HG03457 (cell line): ENCODE measurements at regions not wholly inside any gene's neighbourhood (a gene's known extent, or its start where the extent isn't known, plus 50 kb on each side); places are given as distances from the start of the nearest gene placed in this dataset.

Experiments
- ATAC-seq: cut with Tn5 transposase; IDR thresholded peaks from one replicate; pipeline ENCODE4 v1.9.1; 2021; ENCODE audit warnings: moderate number of reproducible peaks; ENCODE audit not compliant: unreplicated experiment

DNA sequence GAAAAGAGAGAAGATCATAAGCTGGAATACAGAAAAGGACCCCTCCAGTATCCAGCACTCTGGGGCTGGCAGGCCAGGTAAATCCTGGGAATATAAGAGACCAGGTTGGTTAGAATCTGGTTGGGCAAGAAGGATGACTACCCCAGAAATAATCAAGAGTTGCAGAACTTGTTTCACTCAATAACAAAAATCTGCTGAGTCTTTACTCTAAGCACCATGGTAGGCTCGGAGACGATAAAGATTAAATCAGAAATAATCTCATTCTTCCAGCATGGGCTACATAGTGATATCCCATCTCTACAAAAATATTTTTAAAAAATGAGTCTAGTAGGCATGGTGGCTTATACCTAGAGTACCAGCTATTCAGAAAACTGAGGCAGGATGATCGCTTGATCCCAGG lies 138.0 kb upstream of the KCNJ16 start:
- no peak for ATAC-seq

DNA sequence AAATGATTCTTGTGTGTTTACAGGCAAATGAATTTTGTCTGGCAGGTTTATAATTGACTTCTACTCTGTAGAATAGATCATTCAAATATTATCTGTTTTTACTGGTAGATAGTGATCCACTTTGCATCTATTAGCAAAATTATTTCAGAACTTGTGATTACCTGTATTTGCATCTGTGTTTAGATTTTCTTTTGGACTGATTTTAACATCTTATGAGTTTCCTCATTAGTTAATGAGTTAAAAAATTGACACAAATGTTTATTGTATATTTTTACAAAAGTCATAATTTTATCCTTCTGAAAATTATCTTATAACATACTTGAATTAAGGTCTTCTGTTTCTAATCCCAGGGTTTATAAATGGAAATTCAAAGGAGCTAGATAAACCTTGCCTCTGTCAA lies 132.0 kb upstream of the KCNJ16 start:
- ATAC-seq: no peak

DNA sequence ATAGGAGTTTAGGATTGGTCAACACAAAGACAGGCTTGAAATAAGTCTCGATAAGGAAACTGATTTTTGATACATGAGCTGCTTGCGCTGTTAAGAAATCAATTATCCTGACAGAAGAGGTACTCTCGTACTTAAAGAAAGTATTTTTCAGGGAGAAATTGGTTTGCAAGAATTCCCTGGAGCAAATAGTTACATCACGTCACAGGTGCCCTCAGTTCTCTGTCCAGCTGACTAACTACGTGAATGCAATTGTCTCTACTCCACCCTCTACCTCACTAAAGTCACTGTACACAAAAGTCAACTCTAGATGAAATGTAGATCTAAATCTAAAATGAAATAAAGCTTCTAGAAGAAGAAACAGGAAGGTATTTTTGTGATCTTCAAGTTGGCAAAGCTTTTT lies 130.6 kb upstream of the KCNJ16 start:
- no peak for ATAC-seq

DNA sequence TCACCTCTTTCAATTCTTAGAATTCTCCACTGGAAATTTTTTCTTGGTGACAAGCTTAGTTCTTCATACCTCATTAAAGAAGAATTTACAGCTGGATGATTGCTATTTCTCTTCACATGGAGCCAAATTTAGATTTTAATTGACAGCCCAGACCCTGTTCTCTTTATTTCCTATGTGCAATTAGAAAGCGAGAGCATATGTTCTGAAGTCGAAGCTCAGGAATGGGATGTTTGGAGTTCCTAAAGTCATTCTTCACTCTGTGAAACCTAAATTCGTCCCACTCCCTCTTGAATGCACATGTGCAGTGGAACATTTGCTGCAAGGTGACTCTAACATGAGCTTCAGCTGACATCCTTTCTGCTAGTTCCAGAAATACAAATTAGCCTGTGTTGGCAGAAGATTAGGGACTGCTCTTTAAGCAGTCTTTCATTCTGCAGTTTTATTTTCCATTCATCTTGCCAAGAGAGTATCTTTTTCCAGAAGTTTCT lies 129.3 kb upstream of the KCNJ16 start:
- ATAC-seq: no peak

DNA sequence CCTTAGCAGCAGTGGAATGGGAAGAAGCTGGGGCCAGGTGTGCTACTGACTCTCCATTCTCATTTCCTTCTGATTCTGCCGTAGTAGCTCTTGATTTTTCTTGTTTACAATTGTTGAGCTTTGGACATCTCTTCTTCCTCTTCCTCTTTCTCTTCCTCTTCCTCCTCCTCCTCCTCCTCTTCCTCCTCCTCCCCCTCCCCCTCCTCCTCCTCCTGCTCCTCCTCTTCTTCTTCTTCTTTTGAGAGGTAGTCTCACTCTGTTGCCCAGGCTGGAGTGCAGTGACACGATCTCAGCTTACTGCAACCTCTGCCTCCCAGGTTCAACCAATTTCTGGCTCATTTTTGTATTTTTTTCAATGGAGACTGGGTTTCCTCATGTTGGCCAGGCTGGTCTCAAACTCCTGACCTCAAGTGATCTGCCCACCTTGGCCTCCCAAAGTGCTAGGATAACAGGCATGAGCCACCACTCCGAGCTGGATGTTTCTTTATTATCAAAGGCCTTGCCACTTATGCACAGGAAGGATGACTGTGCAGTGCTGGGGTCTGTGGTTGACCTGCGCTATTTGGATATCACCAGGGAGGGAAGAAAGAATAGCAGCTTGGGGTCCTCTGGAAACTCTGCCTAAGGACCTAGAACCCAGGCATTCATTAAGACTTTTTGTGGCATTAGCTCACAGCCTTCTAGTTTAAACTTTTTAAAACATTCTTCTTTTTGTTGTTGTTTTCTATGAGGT lies 127.8 kb upstream of the KCNJ16 start:
- no peak for ATAC-seq

DNA sequence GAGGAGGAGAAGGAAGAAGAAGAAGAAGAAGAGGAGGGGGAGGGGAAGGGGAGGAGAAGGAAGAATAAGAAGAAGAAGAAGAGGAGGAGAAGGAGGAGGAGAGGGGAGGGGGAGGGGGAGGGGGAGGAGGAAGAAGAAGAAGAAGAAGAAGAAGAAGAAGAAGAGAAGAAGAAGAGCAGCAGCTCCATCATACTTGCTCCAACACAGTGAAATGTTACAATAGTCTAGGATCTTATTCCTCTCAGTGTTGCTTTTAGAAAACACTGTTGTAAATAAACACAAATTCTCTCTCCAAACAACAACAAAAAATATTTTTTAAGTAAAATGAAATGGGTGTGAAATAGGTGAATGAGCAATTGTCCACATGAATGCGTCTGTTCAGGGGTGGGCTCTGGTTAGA lies 126.6 kb upstream of the KCNJ16 start:
- no peak for ATAC-seq

DNA sequence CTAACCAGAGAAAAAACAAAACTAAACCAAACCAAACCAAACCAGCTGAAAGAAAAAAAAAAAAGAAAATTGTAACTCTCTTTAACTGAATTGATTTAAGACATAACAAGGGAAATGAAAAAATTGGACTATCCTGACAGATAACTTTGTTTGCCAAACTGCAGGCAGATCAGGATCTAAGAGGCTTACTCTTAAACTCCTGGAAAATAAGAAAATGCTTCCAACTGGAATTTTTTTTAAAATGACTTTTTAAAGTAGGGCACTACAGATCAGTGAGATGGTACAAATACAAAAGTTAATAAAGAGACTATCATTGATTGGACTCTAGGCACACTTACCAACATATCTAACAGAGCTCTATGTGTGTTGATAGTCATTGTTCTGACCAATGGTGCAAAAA lies 125.5 kb upstream of the KCNJ16 start:
- no peak for ATAC-seq

DNA sequence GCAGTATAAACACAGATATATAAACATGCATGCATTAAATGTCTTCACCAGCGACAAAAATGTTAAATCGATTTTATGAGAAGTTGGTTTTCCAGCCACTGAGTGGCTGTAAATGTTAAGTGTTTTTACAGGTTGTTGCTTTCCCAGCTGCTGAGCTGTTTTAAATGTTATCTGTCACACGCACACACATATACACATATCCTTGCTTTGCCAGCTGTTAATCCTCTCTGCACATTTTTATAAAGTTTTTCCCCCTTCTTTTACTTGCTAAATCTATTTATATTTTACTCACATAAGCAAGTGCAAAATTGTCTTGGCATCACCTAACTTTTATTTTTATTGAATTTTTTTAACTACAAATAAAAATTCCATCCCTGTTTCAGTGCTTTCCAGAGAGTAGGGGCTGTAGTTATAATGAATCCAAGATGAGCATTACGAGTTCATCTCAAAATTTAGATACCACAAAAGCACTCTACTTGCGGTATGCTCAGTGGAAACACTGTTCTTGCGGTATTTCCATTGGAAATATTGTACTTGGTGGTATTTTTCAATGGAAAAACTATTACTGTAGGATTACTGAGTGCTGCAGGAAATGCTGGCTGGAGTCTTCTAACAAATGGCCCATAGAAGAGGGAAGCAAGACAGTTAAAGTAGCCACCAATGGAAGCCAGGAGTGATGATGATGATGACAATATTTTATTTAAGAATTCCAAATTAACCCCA lies 124.9 kb upstream of the KCNJ16 start:
- ATAC-seq: no peak

DNA sequence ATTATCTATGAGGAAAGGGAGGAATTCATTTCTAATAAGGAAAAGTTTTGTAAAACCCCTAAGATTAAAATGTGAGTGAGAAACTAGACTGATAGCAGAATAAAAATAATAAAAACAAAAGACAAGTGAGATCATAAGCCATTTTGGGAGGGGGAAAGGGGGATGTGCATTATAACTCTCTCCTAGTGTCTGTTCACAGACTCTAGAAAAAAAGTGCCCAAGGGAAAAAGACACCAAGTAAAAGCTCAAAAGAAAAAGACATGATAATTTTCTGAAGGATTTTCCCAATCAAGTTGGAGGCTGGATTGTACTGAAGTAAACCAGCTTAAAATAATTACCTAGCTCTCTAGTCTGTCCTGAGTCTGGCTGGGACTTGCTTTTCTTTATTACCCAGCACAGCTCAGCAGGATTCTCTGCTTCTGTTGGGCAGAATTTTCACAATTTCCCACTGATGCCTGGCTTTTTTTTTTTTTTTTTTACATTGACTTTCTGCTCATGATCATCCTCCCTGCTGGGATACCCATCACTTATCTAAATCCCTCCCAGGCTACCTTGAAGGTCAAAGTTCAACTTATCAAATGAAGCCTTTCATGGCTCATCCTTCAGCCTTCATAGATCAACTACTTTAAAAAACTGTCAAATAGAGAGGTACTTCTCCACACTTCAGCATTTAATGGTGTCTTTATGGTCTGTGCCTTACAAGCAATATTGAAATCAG lies 124.2 kb upstream of the KCNJ16 start:
- ATAC-seq: no peak

DNA sequence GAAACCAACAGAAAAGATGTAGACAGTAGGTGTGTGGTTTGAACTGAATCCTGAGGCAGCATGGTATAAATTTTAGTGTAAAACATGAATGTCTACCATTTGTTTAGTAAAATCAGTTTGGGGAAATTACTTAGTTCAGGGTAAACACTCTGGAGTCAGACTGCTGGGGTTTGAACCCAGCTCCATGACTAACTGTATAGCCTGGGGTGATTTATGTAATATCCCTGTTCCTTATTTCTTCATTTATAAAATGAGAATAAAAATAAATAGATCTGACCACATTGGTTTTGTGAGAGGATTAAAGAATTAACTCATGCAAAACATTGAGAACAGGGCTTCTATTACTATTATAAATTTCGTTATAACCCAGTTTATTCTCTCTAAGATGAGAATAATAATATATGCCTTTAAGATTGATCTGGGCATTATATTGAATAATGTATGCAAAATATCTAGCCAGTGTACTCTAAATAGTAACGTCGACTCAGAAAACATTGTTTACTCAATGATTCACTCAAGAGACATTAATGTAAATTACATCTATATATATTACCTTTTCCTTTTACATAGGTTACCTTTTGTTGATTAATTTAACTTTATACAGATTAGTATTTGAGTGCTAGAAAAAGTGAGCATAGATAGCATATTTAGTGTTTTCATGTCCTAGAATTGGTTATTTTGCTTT lies 120.6 kb upstream of the KCNJ16 start:
- ATAC-seq: no peak

DNA sequence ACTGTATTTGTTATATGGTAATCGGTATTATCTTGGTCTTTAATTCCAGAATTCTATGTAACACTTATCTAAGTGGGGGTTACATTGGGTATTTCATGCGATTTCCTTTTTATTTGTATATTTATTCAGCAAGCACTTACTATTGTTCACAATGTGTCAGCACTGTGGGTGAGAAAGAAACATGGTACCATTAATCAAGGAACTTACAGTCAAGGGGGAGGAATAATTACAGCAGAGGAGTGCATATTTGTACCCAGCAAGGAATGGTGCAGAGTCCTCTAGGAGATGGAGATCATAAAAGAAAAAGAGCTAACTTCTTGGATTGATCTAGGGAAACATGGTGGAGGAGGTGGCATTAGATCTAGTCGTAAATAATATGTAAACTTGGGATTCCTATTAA lies 117.0 kb upstream of the KCNJ16 start:
- no peak for ATAC-seq

DNA sequence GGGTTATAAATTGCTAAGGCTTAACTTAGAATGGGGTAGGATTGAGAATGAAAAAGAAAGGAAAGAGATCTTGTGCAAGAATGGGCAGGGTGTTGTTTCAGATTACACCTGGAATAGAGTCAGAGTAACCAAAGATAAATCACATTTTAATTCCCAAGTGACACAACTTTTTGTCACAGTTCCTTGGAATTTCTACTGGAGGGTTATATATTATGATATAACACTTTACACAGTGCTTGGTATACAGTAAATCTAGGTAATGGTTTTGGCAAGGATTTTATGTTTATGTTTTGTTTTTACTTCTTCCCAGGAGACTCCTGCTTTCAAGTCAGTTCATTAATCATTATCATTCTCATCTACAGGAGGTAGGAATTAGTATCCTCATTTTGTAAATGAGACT lies 115.7 kb upstream of the KCNJ16 start:
- ATAC-seq: no peak

DNA sequence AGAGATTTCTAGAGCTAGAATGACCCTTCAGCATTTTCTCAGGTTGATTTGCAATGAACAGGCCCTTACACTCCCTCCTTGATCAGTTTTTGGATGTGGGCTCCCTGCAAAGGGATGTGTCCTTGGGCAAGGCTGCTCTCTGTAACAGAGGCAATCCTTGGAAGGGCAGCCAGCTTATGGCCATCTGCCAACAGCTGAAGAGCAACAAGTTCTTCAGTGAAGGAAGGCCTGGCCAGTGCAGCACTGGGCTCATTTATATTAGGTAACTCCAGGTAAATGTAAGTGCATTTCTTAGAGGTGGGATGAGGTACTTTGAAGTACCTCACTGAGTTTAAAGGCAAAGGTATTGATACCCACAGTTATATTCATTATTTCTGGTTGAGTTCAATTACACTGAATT lies 114.3 kb upstream of the KCNJ16 start:
- no peak for ATAC-seq

DNA sequence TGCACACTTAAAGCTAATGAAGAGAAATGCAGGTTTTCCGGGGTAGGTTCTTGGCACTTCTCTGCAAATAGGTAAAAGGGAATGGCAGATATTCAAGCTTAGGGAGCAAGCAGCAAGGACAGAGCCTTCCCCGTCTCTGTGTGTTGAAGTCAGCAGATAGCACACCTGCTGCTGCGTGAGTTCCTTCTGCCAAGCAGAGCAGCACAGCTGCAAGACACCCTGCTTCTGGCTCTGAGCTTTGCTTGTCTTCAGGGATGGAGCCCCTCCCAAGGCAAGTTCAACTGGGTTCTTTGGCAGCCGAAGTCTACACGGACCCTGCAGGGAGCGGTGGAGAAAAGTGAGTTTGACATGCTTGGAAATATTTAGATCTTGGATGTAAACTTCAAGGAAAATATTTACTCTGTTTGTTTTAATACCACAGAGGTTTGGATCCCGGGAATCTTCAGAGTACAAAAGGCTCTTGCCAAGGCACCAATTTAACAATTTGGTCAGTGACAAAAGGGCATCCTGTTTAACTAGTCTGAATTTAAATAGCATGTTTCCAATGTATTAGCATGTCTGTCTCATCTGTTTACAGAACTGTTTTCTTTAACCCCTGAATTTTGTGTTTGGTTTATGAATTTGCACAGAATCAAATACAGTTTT lies 113.4 kb upstream of the KCNJ16 start:
- ATAC-seq: no peak

DNA sequence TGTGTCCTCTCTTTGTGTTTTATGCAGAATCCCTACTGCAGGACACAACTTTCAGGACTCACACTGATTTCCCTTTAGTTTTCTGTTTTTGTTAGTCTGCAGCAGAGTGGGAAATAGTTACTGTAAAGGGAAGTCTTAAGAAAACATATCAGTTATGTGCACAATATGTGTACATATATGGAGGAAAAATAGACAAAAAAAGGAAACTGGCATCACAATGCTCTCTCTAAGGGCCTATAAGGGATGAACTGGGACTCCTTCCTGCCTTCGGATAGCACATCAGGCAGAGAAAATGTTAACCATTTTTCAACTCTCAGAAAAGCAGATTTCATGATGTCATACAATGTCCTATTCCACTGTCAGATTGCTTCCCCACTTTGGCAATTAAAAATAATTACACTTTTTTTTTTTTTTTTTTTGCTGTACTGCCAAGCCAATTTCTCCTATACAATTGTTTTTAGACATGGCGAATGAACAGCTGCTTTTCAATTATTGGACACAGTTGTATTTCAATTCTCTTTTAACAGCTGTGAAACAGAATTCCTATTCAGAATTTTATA lies 112.5 kb upstream of the KCNJ16 start:
- ATAC-seq: no peak

DNA sequence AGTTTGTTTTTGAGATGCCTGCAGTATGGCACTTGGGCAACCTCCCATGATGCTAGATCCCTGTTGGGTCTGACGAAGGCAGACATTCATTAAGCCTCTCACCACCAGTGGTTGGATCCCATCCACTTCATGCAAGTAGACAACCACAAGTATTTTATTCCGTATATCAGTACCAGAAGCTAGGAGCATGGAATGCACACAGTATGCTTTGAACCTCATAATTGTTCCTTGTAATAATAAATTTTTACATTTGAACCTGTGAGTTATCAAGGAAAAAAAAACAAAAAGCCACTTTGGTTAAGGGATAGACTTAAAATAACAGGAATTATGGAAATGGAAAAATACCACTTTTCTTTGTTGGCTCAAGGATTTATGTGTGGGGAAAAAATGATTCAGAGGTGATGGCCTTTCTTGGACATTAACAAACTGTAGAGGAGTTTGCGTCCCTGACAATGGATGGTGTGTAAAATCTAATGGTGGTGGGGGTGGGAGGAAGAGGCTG lies 107.1 kb upstream of the KCNJ16 start:
- ATAC-seq: no peak

DNA sequence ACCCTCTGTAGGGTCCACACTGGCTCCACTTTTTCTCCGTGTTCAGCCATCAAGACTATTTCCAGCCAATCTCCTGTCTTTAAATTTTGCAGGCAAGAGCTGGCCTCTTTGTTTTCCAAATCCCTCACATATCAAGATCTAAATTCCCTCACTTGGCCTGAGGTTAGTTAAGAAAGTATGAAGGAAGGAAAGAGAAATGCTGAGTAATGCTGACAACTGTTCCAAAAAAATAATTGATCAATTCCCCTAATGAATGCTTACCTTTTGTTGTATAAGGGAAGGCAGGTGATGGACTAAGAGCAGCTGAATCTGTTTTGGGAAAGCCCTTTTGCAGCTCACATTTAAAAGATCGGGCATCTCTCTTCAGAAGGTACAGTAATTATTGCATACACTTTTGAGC lies 105.1 kb upstream of the KCNJ16 start:
- ATAC-seq: no peak

DNA sequence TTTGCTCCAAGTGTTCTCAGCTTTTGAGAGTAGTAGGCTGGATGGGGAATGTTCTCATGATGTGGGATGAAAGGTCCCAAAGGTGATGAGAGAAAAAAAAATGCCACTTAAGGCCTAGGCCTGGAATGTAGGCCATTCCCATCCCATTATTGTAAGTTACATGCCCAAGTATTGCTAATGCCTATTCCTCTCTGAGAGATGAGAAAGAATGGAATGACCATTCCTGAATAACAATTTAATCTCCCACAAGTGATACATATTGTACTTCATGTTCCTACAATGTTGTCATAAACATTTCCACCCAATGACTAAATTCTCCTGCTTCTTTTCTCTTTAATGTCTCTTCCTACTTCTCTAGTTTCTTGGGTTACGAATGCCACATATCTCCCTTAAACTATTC lies 102.8 kb upstream of the KCNJ16 start:
- ATAC-seq: no peak

DNA sequence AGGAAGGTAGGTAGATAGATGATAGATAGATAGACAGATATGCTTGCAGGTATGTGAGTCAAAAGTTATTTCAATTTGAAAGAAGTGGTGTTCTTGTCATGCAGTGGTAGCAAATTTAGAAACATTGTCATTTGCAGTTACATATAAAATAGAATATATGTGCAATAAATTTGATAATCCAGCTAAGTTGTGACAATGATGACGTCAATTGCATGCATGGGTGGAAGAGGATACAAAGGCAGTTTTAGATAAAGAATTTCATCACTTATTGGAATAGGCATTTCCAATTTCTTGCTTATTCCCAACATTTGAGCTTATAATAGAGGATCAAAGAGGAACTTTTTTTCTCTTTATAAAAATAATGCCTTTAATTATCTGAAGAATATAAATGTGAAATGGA lies 99.2 kb upstream of the KCNJ16 start:
- ATAC-seq: no peak

DNA sequence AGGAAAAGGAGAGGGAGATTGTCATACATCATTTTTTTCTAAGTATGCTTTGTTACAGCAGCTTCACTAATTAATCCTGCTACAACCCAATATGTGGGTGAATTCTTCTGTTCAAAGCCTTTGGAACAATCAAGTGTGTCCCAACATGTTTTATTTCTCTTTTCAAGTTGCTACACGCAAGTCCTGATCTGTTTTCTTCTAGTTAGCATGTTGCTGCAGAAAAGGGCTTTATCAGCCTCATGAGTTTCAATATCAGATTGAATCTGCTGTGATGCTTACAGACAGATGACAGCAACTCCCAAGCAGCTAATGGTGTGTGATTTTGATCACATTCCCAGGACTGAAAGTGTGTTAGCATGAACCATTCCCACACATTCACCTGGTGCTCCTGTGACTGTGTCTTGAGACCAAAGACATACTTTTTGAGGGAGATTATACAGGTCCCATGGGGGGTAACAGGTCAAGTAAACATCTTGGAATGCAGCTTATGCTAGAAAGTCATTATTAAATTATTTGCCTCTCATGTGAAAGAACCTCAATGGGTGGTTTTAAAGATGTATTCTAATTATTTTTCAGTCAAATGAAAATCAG lies 96.9 kb upstream of the KCNJ16 start:
- ATAC-seq: no peak
